MM.1S (cell line): ENCODE measurements at regions not wholly inside any gene's neighbourhood (a gene's known extent, or its start where the extent isn't known, plus 50 kb on each side); places are given as distances from the start of the nearest gene placed in this dataset.

Experiments
- DNase-seq: peaks from one replicate; pipeline ENCODE4 v3.0.0-alpha.2; 2015
- H2AFZ ChIP-seq: fragments of 300-600 bp; sonication (generic); 2 replicates; pipeline ENCODE4 v1.6.0; 2016; ENCODE audit warnings: antibody characterized with exemption, low read length
- H3F3A ChIP-seq: fragments of 300-600 bp; sonication (generic); 2 replicates; pipeline ENCODE4 v1.6.1; 2016; ENCODE audit warnings: mild to moderate bottlenecking, antibody characterized with exemption, low read length, moderate library complexity, mixed read lengths; ENCODE audit not compliant: insufficient read depth
- H3K27ac ChIP-seq: fragments of 300-600 bp; sonication (generic); 2 replicates; pipeline ENCODE4 v1.5.1; 2016; ENCODE audit warnings: mild to moderate bottlenecking, low read length
- H3K27me3 ChIP-seq: fragments of 300-600 bp; sonication (generic); replicated peaks from 2 replicates; pipeline ENCODE4 v1.6.0; 2016; ENCODE audit warnings: low read length; ENCODE audit not compliant: insufficient read depth
- H3K36me3 ChIP-seq: fragments of 300-600 bp; sonication (generic); replicated peaks from 2 replicates; pipeline ENCODE4 v1.6.1; 2016; ENCODE audit warnings: mild to moderate bottlenecking, low read length, mixed read lengths; ENCODE audit not compliant: insufficient read depth
- H3K4me1 ChIP-seq: fragments of 300-600 bp; sonication (generic); 2 replicates; pipeline ENCODE4 v1.6.1; 2016; ENCODE audit warnings: low read length, mixed read lengths
- H3K4me2 ChIP-seq: fragments of 300-600 bp; sonication (generic); 2 replicates; pipeline ENCODE4 v1.6.0; 2016; ENCODE audit warnings: low read depth, low read length
- H3K4me3 ChIP-seq: fragments of 300-600 bp; sonication (generic); 2 replicates; pipeline ENCODE4 v1.5.1; 2016; ENCODE audit warnings: low read length, mixed read lengths
- H3K79me2 ChIP-seq: fragments of 300-600 bp; sonication (generic); 2 replicates; pipeline ENCODE4 v1.6.1; 2016; ENCODE audit warnings: mixed run types, low read length, mixed read lengths
- H3K9ac ChIP-seq: fragments of 300-600 bp; sonication (generic); 2 replicates; pipeline ENCODE4 v1.6.1; 2016; ENCODE audit warnings: low read length, mixed read lengths
- H3K9me2 ChIP-seq: fragments of 300-600 bp; sonication (generic); replicated peaks from 2 replicates; pipeline ENCODE4 v1.6.1; 2016; ENCODE audit warnings: mild to moderate bottlenecking, low read length, mixed read lengths; ENCODE audit not compliant: insufficient read depth
- H3K9me3 ChIP-seq: fragments of 300-600 bp; sonication (generic); replicated peaks from 2 replicates; pipeline ENCODE4 v1.6.1; 2016; ENCODE audit warnings: mild to moderate bottlenecking, low read length, mixed read lengths; ENCODE audit not compliant: insufficient read depth
- H4K20me1 ChIP-seq: fragments of 300-600 bp; sonication (generic); 2 replicates; pipeline ENCODE4 v1.6.1; 2016; ENCODE audit warnings: mild to moderate bottlenecking, low read length, moderate library complexity, mixed read lengths; ENCODE audit not compliant: insufficient read depth
- EZH2 ChIP-seq: fragments of 300-600 bp; sonication (generic); optimal IDR thresholded peaks from 2 replicates; pipeline ENCODE3; 2017; ENCODE audit warnings: low read depth, mild to moderate bottlenecking, antibody characterized with exemption, low read length, mixed read lengths
- EZH2phosphoT487 ChIP-seq: fragments of 300-600 bp; sonication (generic); IDR thresholded peaks from 2 replicates; pipeline ENCODE4 v1.6.1; 2018; ENCODE audit warnings: antibody characterized with exemption, low read length
- TF ChIP-seq, protein P1 (sequence below): fragments of 300-600 bp; sonication (generic); IDR thresholded peaks from 2 replicates; pipeline ENCODE4 v1.5.1; 2016; ENCODE audit warnings: antibody characterized with exemption, low read length, mixed read lengths

GRCh38 chr5:121138495-121138907 lies 674.4 kb downstream of the PRR16 start:
- Histone ChIP-seq H3K9me2 (no peaks in the 10 kb centered on the region), H3K4me1 (no peaks in the 10 kb centered on the region), H3K4me2 (no peak overlapping the region), H4K20me1 (no peaks in the 10 kb centered on the region), H3K36me3 (no peaks in the 10 kb centered on the region), H3K9ac (no peak overlapping the region), H3K27ac (no peak overlapping the region), H3K27me3 (no peaks in the 10 kb centered on the region), H3K79me2 (no peaks in the 10 kb centered on the region), H2AFZ (no peak overlapping the region), H3F3A (no peaks in the 10 kb centered on the region), H3K4me3 (no peak overlapping the region), H3K9me3 (no peaks in the 10 kb centered on the region)
- DNase-seq = no peak
- no peak for TF ChIP-seq EZH2
- TF ChIP-seq EZH2phosphoT487 = no peak
- TF ChIP-seq, protein P1, sequence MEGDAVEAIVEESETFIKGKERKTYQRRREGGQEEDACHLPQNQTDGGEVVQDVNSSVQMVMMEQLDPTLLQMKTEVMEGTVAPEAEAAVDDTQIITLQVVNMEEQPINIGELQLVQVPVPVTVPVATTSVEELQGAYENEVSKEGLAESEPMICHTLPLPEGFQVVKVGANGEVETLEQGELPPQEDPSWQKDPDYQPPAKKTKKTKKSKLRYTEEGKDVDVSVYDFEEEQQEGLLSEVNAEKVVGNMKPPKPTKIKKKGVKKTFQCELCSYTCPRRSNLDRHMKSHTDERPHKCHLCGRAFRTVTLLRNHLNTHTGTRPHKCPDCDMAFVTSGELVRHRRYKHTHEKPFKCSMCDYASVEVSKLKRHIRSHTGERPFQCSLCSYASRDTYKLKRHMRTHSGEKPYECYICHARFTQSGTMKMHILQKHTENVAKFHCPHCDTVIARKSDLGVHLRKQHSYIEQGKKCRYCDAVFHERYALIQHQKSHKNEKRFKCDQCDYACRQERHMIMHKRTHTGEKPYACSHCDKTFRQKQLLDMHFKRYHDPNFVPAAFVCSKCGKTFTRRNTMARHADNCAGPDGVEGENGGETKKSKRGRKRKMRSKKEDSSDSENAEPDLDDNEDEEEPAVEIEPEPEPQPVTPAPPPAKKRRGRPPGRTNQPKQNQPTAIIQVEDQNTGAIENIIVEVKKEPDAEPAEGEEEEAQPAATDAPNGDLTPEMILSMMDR = no peak

- H2AFZ ChIP-seq = no peak overlapping the region
Measured at GRCh38 chr5:121138952-121139351, 674.9 kb downstream of the PRR16 start.

DNA sequence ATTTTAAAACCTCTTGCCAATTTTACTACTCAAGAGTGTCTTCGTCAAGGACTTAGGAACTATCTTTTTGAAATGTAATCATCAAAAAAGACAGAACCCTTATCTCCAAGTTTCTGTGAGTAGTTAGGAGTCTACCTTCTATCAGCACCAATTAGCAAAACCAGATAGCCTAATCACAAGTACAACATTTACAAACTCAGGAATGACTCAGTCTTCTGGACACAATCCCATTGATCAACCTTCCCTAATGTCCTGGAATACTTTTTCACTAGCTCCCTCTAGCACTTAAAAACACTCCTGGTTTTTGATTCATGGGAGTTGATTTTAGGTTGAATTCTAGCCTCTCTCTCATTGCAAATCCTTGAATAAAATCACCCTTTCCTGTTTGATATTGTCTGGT lies 680.7 kb downstream of the PRR16 start:
- no peaks in the 10 kb centered on the region for H3F3A ChIP-seq
- no peak overlapping the region for H3K4me3 ChIP-seq
- H3K9ac ChIP-seq = no peak overlapping the region
- H3K9me3 ChIP-seq = no peaks in the 10 kb centered on the region
- no peak overlapping the region for H3K4me2 ChIP-seq
- no peak for TF ChIP-seq EZH2phosphoT487
- TF ChIP-seq EZH2 = no peak
- TF ChIP-seq, protein P1 = no peak
- H3K4me1 ChIP-seq = no peaks in the 10 kb centered on the region
- H3K79me2 ChIP-seq = no peaks in the 10 kb centered on the region
- no peaks in the 10 kb centered on the region for H4K20me1 ChIP-seq
- H3K9me2 ChIP-seq = no peaks in the 10 kb centered on the region
- H3K36me3 ChIP-seq = no peaks in the 10 kb centered on the region
- H3K27ac ChIP-seq = no peak overlapping the region
- no peaks in the 10 kb centered on the region for H3K27me3 ChIP-seq
- H2AFZ ChIP-seq = no peak overlapping the region
- DNase-seq = no peak

More at GRCh38 chr5:121138952-121139351, 674.9 kb downstream of the PRR16 start:
- Histone ChIP-seq H3K36me3 (no peaks in the 10 kb centered on the region), H3K4me2 (no peak overlapping the region), H3F3A (no peaks in the 10 kb centered on the region), H3K79me2 (no peaks in the 10 kb centered on the region), H3K4me1 (no peaks in the 10 kb centered on the region), H4K20me1 (no peaks in the 10 kb centered on the region), H3K27ac (no peak overlapping the region), H3K9ac (no peak overlapping the region), H3K9me3 (no peaks in the 10 kb centered on the region), H3K9me2 (no peaks in the 10 kb centered on the region), H3K27me3 (no peaks in the 10 kb centered on the region), H3K4me3 (no peak overlapping the region)
- no peak for DNase-seq
- TF ChIP-seq EZH2 (no peak), EZH2phosphoT487 (no peak)
- TF ChIP-seq, protein P1 = no peak
